ENCODE measurements at regions not wholly inside any gene's neighbourhood (a gene's known extent, or its start where the extent isn't known, plus 50 kb on each side); places are given as distances from the start of the nearest gene placed in this dataset.

DNA sequence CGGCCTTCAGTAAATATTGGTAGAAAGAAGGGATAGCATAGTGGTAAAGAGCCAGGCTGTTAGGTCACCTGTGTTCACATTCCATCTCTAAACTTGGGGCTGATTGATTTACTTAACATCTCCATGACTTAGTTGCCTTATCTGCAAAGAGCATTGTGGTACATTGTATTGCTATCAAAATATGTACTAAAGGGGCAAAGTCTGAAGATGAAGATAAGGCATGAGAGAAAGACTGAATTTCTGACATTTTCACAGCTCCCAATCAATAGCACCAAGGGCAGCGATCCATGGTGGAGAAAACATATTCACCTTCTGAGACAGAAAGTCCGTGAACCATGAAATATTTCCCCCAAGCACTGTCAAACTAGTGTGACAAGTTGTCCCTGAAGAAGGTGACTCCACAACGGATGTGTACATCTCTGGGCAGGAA, 223.3 kb upstream of the STXBP5 start:
- FAIRE-seq (no peak), DNase-seq (ENCODE audit: low read depth, low spot score) (no peak), ATAC-seq (no peak)
- Histone ChIP-seq H3K9ac (ENCODE audit: control insufficient read depth, insufficient read depth, low read length) (no peak overlapping the region), H2AFZ (ENCODE audit: control insufficient read depth, low read depth, low read length) (no peak overlapping the region), H3K27ac (ENCODE audit: control insufficient read depth, insufficient read depth) (no peak overlapping the region), H4K20me1 (ENCODE audit: control insufficient read depth, insufficient read depth) (no peaks in the 10 kb centered on the region), H3K36me3 (ENCODE audit: control insufficient read depth in 2 of 2, insufficient read depth in 2 of 2, low read length in 1 of 2) (no peaks in the 10 kb centered on the region), H3K4me3 (no peak overlapping the region), H3K4me2 (ENCODE audit: control insufficient read depth, insufficient read depth) (no peak overlapping the region), H3K27me3 (replicated peaks in 1 of 2; ENCODE audit: control insufficient read depth in 2 of 2, insufficient read depth in 2 of 2, low read length in 1 of 2) (no peaks in the 10 kb centered on the region), H3K79me2 (ENCODE audit: control insufficient read depth, insufficient read depth, low read length) (no peaks in the 10 kb centered on the region), H3K9me3 (replicated peaks; ENCODE audit: control insufficient read depth, insufficient read depth, low read length) (no peaks in the 10 kb centered on the region), H3K4me1 (ENCODE audit: control insufficient read depth, insufficient read depth, low read length) (no peaks in the 10 kb centered on the region)
- ChIA-PET SMC1A (ENCODE audit: uncharacterized antibody, unreplicated experiment) (no interaction called here), CTCF (no interaction called here), RAD21 (ENCODE audit: unreplicated experiment) (no interaction called here), POLR2A (no interaction called here)
- BruUV-seq (replicated peaks) = no TSS peak
- TF ChIP-seq NRF1 (conservative IDR thresholded peaks at IDR 0.05; ENCODE audit: low read depth, low read length) = no peak
- no peak for TF ChIP-seq NR2F1 (conservative IDR thresholded peaks at IDR 0.05)
- TF ChIP-seq PML (IDR thresholded peaks at IDR 0.05; ENCODE audit: low read length) = no peak
- TF ChIP-seq PRDM15 (CRISPR knock-in tag; IDR thresholded peaks at IDR 0.05) = no peak
- no peak for TF ChIP-seq ZNF622 (IDR thresholded peaks at IDR 0.05)
- TF ChIP-seq ZNF24 (IDR thresholded peaks at IDR 0.05) = no peak
- TF ChIP-seq NFIC (IDR thresholded peaks at IDR 0.05; ENCODE audit: low read depth, low read length) = no peak
- TF ChIP-seq ETV6 (conservative IDR thresholded peaks at IDR 0.05 in 1 of 2, IDR thresholded peaks at IDR 0.05 in 1 of 2; ENCODE audit: borderline replicate concordance in 1 of 2, low read depth in 1 of 2) = no peak
- no peak for TF ChIP-seq ATF7 (IDR thresholded peaks at IDR 0.05; ENCODE audit: low read depth)
- no peak for TF ChIP-seq SIX5 (IDR thresholded peaks at IDR 0.05; ENCODE audit: low read depth, low read length, severe bottlenecking)
- TF ChIP-seq BHLHE40 (IDR thresholded peaks at IDR 0.05; ENCODE audit: borderline replicate concordance in 1 of 2, low read depth in 2 of 2, low read length in 1 of 2) = no peak
- TF ChIP-seq PAX5 (IDR thresholded peaks at IDR 0.05; ENCODE audit: borderline replicate concordance, low read depth, low read length) = no peak
- TF ChIP-seq FOS (IDR thresholded peaks at IDR 0.05; ENCODE audit: borderline replicate concordance, extremely low read depth, insufficient read length) = no peak
- TF ChIP-seq YY1 (IDR thresholded peaks at IDR 0.05; ENCODE audit: low read depth, low read length) = no peak
- TF ChIP-seq NFYB (IDR thresholded peaks at IDR 0.05; ENCODE audit: insufficient read depth, low read depth, low read length) = no peak
- TF ChIP-seq JUNB (IDR thresholded peaks at IDR 0.05) = no peak
- TF ChIP-seq ZBTB33 (IDR thresholded peaks at IDR 0.05) = no peak
- TF ChIP-seq ATF3 (IDR thresholded peaks at IDR 0.05; ENCODE audit: borderline replicate concordance, extremely low read depth, low read depth, low read length) = no peak
- TF ChIP-seq HCFC1 (IDR thresholded peaks at IDR 0.05; ENCODE audit: low read length) = no peak
- TF ChIP-seq JUND (IDR thresholded peaks at IDR 0.05; ENCODE audit: low read depth, low read length) = no peak
- WGBS (ENCODE audit: insufficient coverage, insufficient replicate concordance, low lambda C conversion rate, missing lambda C conversion rate) = 33% methylated on average over 4 of the region's 4 CpGs
- in situ Hi-C loops (cut with MboI) = no loop called here
- intact Hi-C loops (cut with micrococcal nuclease; ENCODE audit: unreplicated experiment) = no loop called here

Measured in GM12878 (cell line).